Glutamatergic neuron (in vitro differentiated cells): ENCODE measurements at regions not wholly inside any gene's neighbourhood (a gene's known extent, or its start where the extent isn't known, plus 50 kb on each side); places are given as distances from the start of the nearest gene placed in this dataset.

Source experiments
- DNase-seq: peaks from one replicate; pipeline ENCODE4 v3.0.0; 2022
- H3K27ac Mint-ChIP-seq: one replicate; pipeline ENCODE4 v1.8.0; 2020; ENCODE audit warnings: mild to moderate bottlenecking, mixed read lengths, inconsistent platforms; ENCODE audit not compliant: unreplicated experiment
- H3K27me3 Mint-ChIP-seq: one replicate; pipeline ENCODE4 v1.8.0; 2020; ENCODE audit warnings: mild to moderate bottlenecking, moderate library complexity, mixed read lengths, inconsistent platforms; ENCODE audit not compliant: unreplicated experiment
- H3K36me3 Mint-ChIP-seq: one replicate; pipeline ENCODE4 v1.8.0; 2020; ENCODE audit warnings: mild to moderate bottlenecking, mixed read lengths, inconsistent platforms; ENCODE audit not compliant: unreplicated experiment
- H3K4me1 Mint-ChIP-seq: one replicate; pipeline ENCODE4 v1.8.0; 2020; ENCODE audit warnings: mild to moderate bottlenecking, low read depth, mixed read lengths, inconsistent platforms; ENCODE audit not compliant: unreplicated experiment
- H3K4me3 Mint-ChIP-seq: one replicate; pipeline ENCODE4 v1.8.0; 2020; ENCODE audit warnings: mild to moderate bottlenecking, mixed read lengths, inconsistent platforms; ENCODE audit not compliant: unreplicated experiment
- H3K9me3 Mint-ChIP-seq: one replicate; pipeline ENCODE4 v1.8.0; 2020; ENCODE audit warnings: mild to moderate bottlenecking, moderate library complexity, mixed read lengths, inconsistent platforms; ENCODE audit not compliant: unreplicated experiment
- TF ChIP-seq, protein P1 (sequence below): fragments of 200-600 bp; sonication (generic); IDR thresholded peaks from one replicate; pipeline ENCODE4 v1.5.0; 2021; ENCODE audit not compliant: partially characterized antibody, unreplicated experiment

- H3K9me3 Mint-ChIP-seq, result peaks cover 9% of the 10 kb centered on the region
These were observed 68.5 kb upstream of the ZNF438 start for GRCh38 chr10:31100115-31100601.

DNA sequence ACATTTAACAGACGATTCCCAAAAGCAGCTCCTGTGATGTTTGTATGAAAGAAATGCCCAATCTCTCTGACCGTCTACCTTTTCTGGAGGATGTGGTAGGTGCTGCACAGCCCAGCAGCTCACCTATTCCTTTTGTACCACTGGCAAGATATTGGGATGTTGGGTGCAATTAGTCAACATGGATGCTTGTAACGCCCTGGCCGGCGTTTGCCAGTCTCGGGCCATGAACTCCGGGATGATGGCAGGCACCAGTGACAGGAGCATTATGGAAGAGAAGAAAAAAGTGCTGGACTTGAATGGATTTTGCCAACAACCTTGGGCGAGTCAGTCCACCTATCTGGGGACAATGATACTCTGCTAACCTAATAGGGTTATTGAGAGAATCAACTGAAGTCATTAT is 69.0 kb upstream of the ZNF438 start:
- H3K4me1 Mint-ChIP-seq, result peaks cover 34% of the 10 kb centered on the region
- H3K36me3 Mint-ChIP-seq, result no peaks in the 10 kb centered on the region
- H3K9me3 Mint-ChIP-seq, result peaks cover 9% of the 10 kb centered on the region
- peaks cover 12% of the 10 kb centered on the region for H3K27me3 Mint-ChIP-seq
- no peak overlapping the region for H3K4me3 Mint-ChIP-seq
- no peak for DNase-seq
- TF ChIP-seq, protein P1, sequence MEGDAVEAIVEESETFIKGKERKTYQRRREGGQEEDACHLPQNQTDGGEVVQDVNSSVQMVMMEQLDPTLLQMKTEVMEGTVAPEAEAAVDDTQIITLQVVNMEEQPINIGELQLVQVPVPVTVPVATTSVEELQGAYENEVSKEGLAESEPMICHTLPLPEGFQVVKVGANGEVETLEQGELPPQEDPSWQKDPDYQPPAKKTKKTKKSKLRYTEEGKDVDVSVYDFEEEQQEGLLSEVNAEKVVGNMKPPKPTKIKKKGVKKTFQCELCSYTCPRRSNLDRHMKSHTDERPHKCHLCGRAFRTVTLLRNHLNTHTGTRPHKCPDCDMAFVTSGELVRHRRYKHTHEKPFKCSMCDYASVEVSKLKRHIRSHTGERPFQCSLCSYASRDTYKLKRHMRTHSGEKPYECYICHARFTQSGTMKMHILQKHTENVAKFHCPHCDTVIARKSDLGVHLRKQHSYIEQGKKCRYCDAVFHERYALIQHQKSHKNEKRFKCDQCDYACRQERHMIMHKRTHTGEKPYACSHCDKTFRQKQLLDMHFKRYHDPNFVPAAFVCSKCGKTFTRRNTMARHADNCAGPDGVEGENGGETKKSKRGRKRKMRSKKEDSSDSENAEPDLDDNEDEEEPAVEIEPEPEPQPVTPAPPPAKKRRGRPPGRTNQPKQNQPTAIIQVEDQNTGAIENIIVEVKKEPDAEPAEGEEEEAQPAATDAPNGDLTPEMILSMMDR, result no peak
- no peak overlapping the region for H3K27ac Mint-ChIP-seq

More at GRCh38 chr10:31100115-31100601, 68.5 kb upstream of the ZNF438 start:
- Mint-ChIP-seq H3K27me3 (peaks cover 12% of the 10 kb centered on the region), H3K4me3 (no peak overlapping the region), H3K36me3 (no peaks in the 10 kb centered on the region), H3K27ac (no peak overlapping the region), H3K4me1 (peaks cover 30% of the 10 kb centered on the region)
- DNase-seq, result no peak
- TF ChIP-seq, protein P1, result no peak

GRCh38 chr10:31101123-31101522 is 69.5 kb upstream of the ZNF438 start:
- TF ChIP-seq, protein P1, result no peak
- no peak overlapping the region for H3K27ac Mint-ChIP-seq
- H3K36me3 Mint-ChIP-seq, result no peaks in the 10 kb centered on the region
- peaks cover 9% of the 10 kb centered on the region for H3K9me3 Mint-ChIP-seq
- peaks cover 11% of the 10 kb centered on the region for H3K27me3 Mint-ChIP-seq
- H3K4me3 Mint-ChIP-seq, result no peak overlapping the region
- H3K4me1 Mint-ChIP-seq, result peaks cover 31% of the 10 kb centered on the region
- no peak for DNase-seq

GRCh38 chr10:31102421-31102820 is 70.8 kb upstream of the ZNF438 start:
- Mint-ChIP-seq H3K4me3 (peak overlapping the region; percentile 23), H3K9me3 (peaks cover 9% of the 10 kb centered on the region), H3K36me3 (no peaks in the 10 kb centered on the region), H3K4me1 (peaks cover 28% of the 10 kb centered on the region), H3K27me3 (peaks cover 8% of the 10 kb centered on the region), H3K27ac (peak overlapping the region; percentile 95)
- no peak for DNase-seq
- TF ChIP-seq, protein P1, result no peak

- peaks cover 9% of the 10 kb centered on the region for H3K9me3 Mint-ChIP-seq
- peak overlapping the region; percentile 95 for H3K27ac Mint-ChIP-seq
- peak overlapping the region; percentile 81 for H3K4me3 Mint-ChIP-seq
- peaks cover 28% of the 10 kb centered on the region for H3K4me1 Mint-ChIP-seq
- TF ChIP-seq, protein P1, result no peak
- peak; percentile 81 for DNase-seq
- H3K27me3 Mint-ChIP-seq, result peaks cover 8% of the 10 kb centered on the region
- H3K36me3 Mint-ChIP-seq, result no peaks in the 10 kb centered on the region
These were observed 71.4 kb upstream of the ZNF438 start for GRCh38 chr10:31103112-31103511.
